H1 (cell line): ENCODE measurements at regions not wholly inside any gene's neighbourhood (a gene's known extent, or its start where the extent isn't known, plus 50 kb on each side); places are given as distances from the start of the nearest gene placed in this dataset.

Source experiments
- CTCF ChIA-PET: fragments of 300-600 bp; sonication (Branson Sonifier 250); formaldehyde crosslinking; loops from one replicate; lab custom pipeline; 2021; ENCODE audit not compliant: partially characterized antibody; lab: Charles Lee
- POLR2A ChIA-PET: fragments of 300-600 bp; sonication (Branson Sonifier 250); formaldehyde crosslinking; loops from one replicate; lab custom pipeline; 2021; ENCODE audit warnings: inconsistent platforms; ENCODE audit not compliant: partially characterized antibody; lab: Charles Lee
- DNase-seq, 2 experiments: peaks; one replicate each; pipeline versions ENCODE4 v3.0.0 to v3.0.0-alpha.2; 2010 to 2022; ENCODE audit warnings: low spot score in 2 of 2, low read depth in 1 of 2, mixed read lengths in 1 of 2
- FAIRE-seq: peaks from 2 replicates; lab custom pipeline; 2011; peaks lifted over from hg19 to GRCh38; lab: Jason Lieb, UNC
- H2AFZ ChIP-seq: 2 replicates; pipeline ENCODE4 v1.8.1; 2012; ENCODE audit warnings: low read length, inconsistent platforms
- H2AK5ac ChIP-seq: 2 replicates; pipeline ENCODE4 v1.6.1; 2013; ENCODE audit warnings: low read depth, low read length
- H2BK120ac ChIP-seq: replicated peaks from 2 replicates; pipeline ENCODE3; 2013; ENCODE audit warnings: low read depth, low read length, inconsistent platforms
- H2BK12ac ChIP-seq: 2 replicates; pipeline ENCODE4 v1.6.1; 2013; ENCODE audit warnings: low read depth, low read length
- H2BK15ac ChIP-seq: 2 replicates; pipeline ENCODE4 v1.6.1; 2013; ENCODE audit warnings: low read length
- H2BK20ac ChIP-seq: 2 replicates; pipeline ENCODE4 v1.6.1; 2013; ENCODE audit warnings: low read length
- H2BK5ac ChIP-seq: 2 replicates; pipeline ENCODE4 v1.6.1; 2013; ENCODE audit warnings: low read depth, low read length
- H3K14ac ChIP-seq: 2 replicates; pipeline ENCODE4 v1.6.1; 2013; ENCODE audit warnings: inconsistent platforms; ENCODE audit not compliant: insufficient read length
- H3K18ac ChIP-seq: 2 replicates; pipeline ENCODE4 v1.6.1; 2013; ENCODE audit warnings: low read length; ENCODE audit errors: extremely low read depth
- H3K23ac ChIP-seq: 2 replicates; pipeline ENCODE4 v1.6.1; 2013; ENCODE audit warnings: inconsistent platforms; ENCODE audit not compliant: insufficient read length
- H3K23me2 ChIP-seq: 2 replicates; pipeline ENCODE4 v1.6.1; 2013; ENCODE audit warnings: low read depth, low read length
- H3K27ac ChIP-seq: 2 replicates; pipeline ENCODE4 v1.6.1; 2011; ENCODE audit warnings: low read depth, low read length, inconsistent platforms
- H3K27me3 ChIP-seq, 4 experiments: replicated peaks in 1 of 4; 1 replicate in 1 of 4; 2 replicates in 3 of 4; pipeline versions ENCODE4 v1.6.1 to v1.8.1; 2011 to 2013; ENCODE audit warnings: low read length in 3 of 4, mild to moderate bottlenecking in 3 of 4, inconsistent platforms in 2 of 4, mixed read lengths in 2 of 4, moderate library complexity in 1 of 4; ENCODE audit not compliant: control insufficient read depth in 3 of 4, insufficient read depth in 3 of 4; ENCODE audit errors: extremely low read depth in 1 of 4
- H3K36me3 ChIP-seq, 4 experiments: 2 replicates each; pipeline versions ENCODE4 v1.6.1 to v1.8.1; 2011 to 2013; ENCODE audit warnings: mild to moderate bottlenecking in 4 of 4, low read length in 3 of 4, moderate library complexity in 2 of 4, control low read depth in 1 of 4, inconsistent platforms in 1 of 4; ENCODE audit not compliant: insufficient read depth in 4 of 4, control insufficient read depth in 2 of 4
- H3K4ac ChIP-seq: replicated peaks from 2 replicates; pipeline ENCODE3; 2013; ENCODE audit warnings: low read length, low read depth, mixed read lengths, inconsistent platforms; ENCODE audit not compliant: insufficient read length
- H3K4me1 ChIP-seq, 4 experiments: replicated peaks in 1 of 4; 1 replicate in 1 of 4; 2 replicates in 3 of 4; pipeline versions ENCODE4 v1.6.1 to v1.8.1; 2011 to 2013; ENCODE audit warnings: low read length in 3 of 4, inconsistent platforms in 2 of 4, mixed read lengths in 1 of 4; ENCODE audit not compliant: insufficient read depth in 4 of 4, control insufficient read depth in 3 of 4
- H3K4me2 ChIP-seq, 2 experiments: 2 replicates each; pipeline versions ENCODE4 v1.6.1 to v1.8.1; 2011 to 2013; ENCODE audit warnings: low read depth in 2 of 2, low read length in 2 of 2, control low read depth in 1 of 2, inconsistent platforms in 1 of 2, mild to moderate bottlenecking in 1 of 2; ENCODE audit not compliant: insufficient read depth in 1 of 2
- H3K4me3 ChIP-seq, 4 experiments: fragments of 200-600, 300-600 bp in 1 of 4; sonication (generic), shearing (Covaris generic), sonication (Bioruptor Twin) in 1 of 4; 2 replicates each; pipeline versions ENCODE4 v1.5.1 to v1.8.1; 2011 to 2016; ENCODE audit warnings: low read length in 4 of 4, low read depth in 3 of 4, control low read depth in 2 of 4, inconsistent platforms in 2 of 4, mild to moderate bottlenecking in 2 of 4, mixed read lengths in 1 of 4, moderate library complexity in 1 of 4; ENCODE audit not compliant: insufficient read depth in 2 of 4; ENCODE audit errors: extremely low read depth in 1 of 4
- H3K56ac ChIP-seq: replicated peaks from 2 replicates; pipeline ENCODE3; 2013; ENCODE audit warnings: low read depth, mild to moderate bottlenecking, mixed read lengths, low read length, inconsistent platforms; ENCODE audit not compliant: insufficient read length
- H3K79me1 ChIP-seq: 2 replicates; pipeline ENCODE4 v1.6.1; 2013; ENCODE audit warnings: low read depth, low read length, control low read depth
- H3K79me2 ChIP-seq, 2 experiments: 2 replicates each; pipeline versions ENCODE4 v1.6.1 to v1.8.1; 2012 to 2013; ENCODE audit warnings: low read length in 2 of 2, mild to moderate bottlenecking in 2 of 2, inconsistent platforms in 1 of 2; ENCODE audit not compliant: insufficient read depth in 2 of 2, control insufficient read depth in 1 of 2
- H3K9ac ChIP-seq, 4 experiments: replicated peaks in 1 of 4; 1 replicate in 1 of 4; 2 replicates in 3 of 4; pipeline versions ENCODE4 v1.6.1 to v1.8.1; 2011 to 2013; ENCODE audit warnings: low read depth in 3 of 4, low read length in 3 of 4, control low read depth in 2 of 4, mild to moderate bottlenecking in 2 of 4, moderate library complexity in 2 of 4, inconsistent platforms in 1 of 4; ENCODE audit errors: extremely low read depth in 1 of 4
- H3K9me3 ChIP-seq, 2 experiments: 2 replicates each; pipeline versions ENCODE4 v1.6.1 to v1.8.1; 2012 to 2013; ENCODE audit warnings: mild to moderate bottlenecking in 2 of 2, moderate library complexity in 2 of 2, control low read depth in 1 of 2, inconsistent platforms in 1 of 2, low read depth in 1 of 2, low read length in 1 of 2, mixed read lengths in 1 of 2; ENCODE audit not compliant: insufficient read depth in 2 of 2
- H4K20me1 ChIP-seq, 2 experiments: replicated peaks in 1 of 2; 2 replicates each; pipeline versions ENCODE3 to v1.8.1; 2011 to 2013; ENCODE audit warnings: inconsistent platforms in 2 of 2, low read length in 2 of 2, mild to moderate bottlenecking in 1 of 2; ENCODE audit not compliant: insufficient read depth in 2 of 2, control insufficient read depth in 1 of 2
- H4K5ac ChIP-seq: 2 replicates; pipeline ENCODE4 v1.6.1; 2013; ENCODE audit warnings: low read length, low read depth, mixed read lengths, inconsistent platforms; ENCODE audit not compliant: insufficient read length
- H4K8ac ChIP-seq: 2 replicates; pipeline ENCODE4 v1.8.0; 2013; ENCODE audit warnings: mild to moderate bottlenecking, moderate library complexity, low read length, inconsistent platforms; ENCODE audit not compliant: insufficient read depth; ENCODE audit errors: extremely low read depth
- H4K91ac ChIP-seq: replicated peaks from 2 replicates; pipeline ENCODE3; 2013; ENCODE audit warnings: low read length, mixed read lengths, inconsistent platforms; ENCODE audit not compliant: insufficient read length
- ASH2L ChIP-seq: fragments of 200-600, 300-600 bp; sonication (generic); IDR thresholded peaks from one replicate; pipeline ENCODE4 v1.7.1; 2017; ENCODE audit warnings: low read length
- BRCA1 ChIP-seq: IDR thresholded peaks from 2 replicates; pipeline ENCODE4 v1.6.1; 2012; ENCODE audit warnings: low read depth, low read length, improper control_type of control experiment
- CEBPB ChIP-seq: IDR thresholded peaks from 2 replicates; pipeline ENCODE4 v1.6.1; 2012; ENCODE audit warnings: low read depth, low read length
- EGR1 ChIP-seq: IDR thresholded peaks from 2 replicates; pipeline ENCODE4 v1.6.1; 2011; ENCODE audit warnings: low read depth, low read length, borderline replicate concordance
- EP300 ChIP-seq, 2 experiments: IDR thresholded peaks; 1 replicate in 1 of 2; 2 replicates in 1 of 2; pipeline ENCODE4 v1.6.1; 2011 to 2012; ENCODE audit warnings: low read depth in 2 of 2, low read length in 2 of 2, mild to moderate bottlenecking in 2 of 2, borderline replicate concordance in 1 of 2, inconsistent platforms in 1 of 2, moderate library complexity in 1 of 2
- FOSL1 ChIP-seq: IDR thresholded peaks from 2 replicates; pipeline ENCODE4 v1.6.1; 2011; ENCODE audit warnings: mild to moderate bottlenecking, low read depth, low read length, moderate library complexity; ENCODE audit not compliant: insufficient read depth
- GTF2F1 ChIP-seq: IDR thresholded peaks from 2 replicates; pipeline ENCODE4 v1.6.1; 2012; ENCODE audit warnings: low read depth, low read length, improper control_type of control experiment, borderline replicate concordance
- JUND ChIP-seq: IDR thresholded peaks from 2 replicates; pipeline ENCODE4 v1.6.1; 2011; ENCODE audit warnings: mild to moderate bottlenecking, improper control_type of control experiment, low read length
- KDM4A ChIP-seq: IDR thresholded peaks from one replicate; pipeline ENCODE4 v1.7.1; 2012; ENCODE audit warnings: low read depth, mild to moderate bottlenecking, moderate library complexity, low read length, inconsistent platforms; ENCODE audit not compliant: severe bottlenecking
- KDM5A ChIP-seq: fragments of 200-600 bp; IDR thresholded peaks from 2 replicates; pipeline ENCODE4 v1.7.1; 2012; ENCODE audit warnings: mild to moderate bottlenecking, low read length, inconsistent platforms, mixed read lengths
- NRF1 ChIP-seq: IDR thresholded peaks from 2 replicates; pipeline ENCODE4 v1.6.1; 2011; ENCODE audit warnings: mild to moderate bottlenecking, low read depth, low read length, improper control_type of control experiment
- POU5F1 ChIP-seq: IDR thresholded peaks from 2 replicates; pipeline ENCODE4 v1.6.1; 2011; ENCODE audit warnings: low read depth, mild to moderate bottlenecking, low read length, moderate library complexity
- RAD21 ChIP-seq, 2 experiments: IDR thresholded peaks in 1 of 2; conservative IDR thresholded peaks in 1 of 2; 2 replicates each; pipeline ENCODE4 v1.6.1; 2011; ENCODE audit warnings: low read depth in 2 of 2, low read length in 2 of 2, improper control_type of control experiment in 1 of 2, inconsistent platforms in 1 of 2, mild to moderate bottlenecking in 1 of 2, moderate library complexity in 1 of 2
- RFX5 ChIP-seq: IDR thresholded peaks from 2 replicates; pipeline ENCODE4 v1.6.1; 2011; ENCODE audit warnings: low read depth, low read length, improper control_type of control experiment, borderline replicate concordance
- SAP30 ChIP-seq: fragments of 300-600 bp; sonication (generic); IDR thresholded peaks from 2 replicates; pipeline ENCODE4 v1.7.1; 2012; ENCODE audit warnings: low read length, moderate library complexity, mild to moderate bottlenecking, inconsistent platforms; ENCODE audit not compliant: insufficient read depth, insufficient replicate concordance
- SP2 ChIP-seq: IDR thresholded peaks from 2 replicates; pipeline ENCODE4 v1.6.1; 2012; ENCODE audit warnings: mild to moderate bottlenecking, low read length, inconsistent platforms
- SP4 ChIP-seq: IDR thresholded peaks from 2 replicates; pipeline ENCODE4 v1.6.1; 2012; ENCODE audit warnings: low read length, inconsistent platforms

DNA sequence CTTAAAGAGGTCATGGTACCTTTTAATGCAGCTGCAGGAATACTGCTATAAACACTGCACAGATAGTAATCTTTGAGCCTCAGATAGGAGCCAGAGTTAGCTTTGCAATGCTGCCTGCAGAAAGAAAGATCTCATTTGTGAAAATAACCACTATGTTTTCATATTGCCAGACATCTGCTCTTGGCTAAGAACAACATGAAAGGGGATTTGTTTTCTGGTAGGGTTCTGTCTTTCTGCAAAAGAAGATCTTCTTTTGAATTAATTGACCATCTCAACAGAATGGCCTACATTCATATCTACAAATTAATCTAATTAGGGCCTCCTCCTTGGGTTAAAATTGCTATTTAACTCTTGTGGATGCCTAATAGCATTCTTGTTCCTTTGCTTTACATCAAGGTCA is 177.6 kb upstream of the DPYD start:
- Histone ChIP-seq H3K23ac (no peak overlapping the region), H3K23me2 (no peaks in the 10 kb centered on the region), H3K27me3 (no peaks in the 10 kb centered on the region), H3K9ac (no peak overlapping the region), H3K79me2 (no peaks in the 10 kb centered on the region), H2BK15ac (no peak overlapping the region), H4K5ac (no peak overlapping the region), H2BK5ac (no peak overlapping the region), H4K20me1 (no peaks in the 10 kb centered on the region), H4K91ac (no peak overlapping the region), H3K79me1 (no peaks in the 10 kb centered on the region), H3K4me2 (no peak overlapping the region), H3K14ac (no peak overlapping the region), H2BK20ac (no peak overlapping the region), H2BK12ac (no peak overlapping the region), H3K18ac (no peak overlapping the region), H3K9me3 (no peaks in the 10 kb centered on the region), H3K36me3 (no peaks in the 10 kb centered on the region), H2AK5ac (no peak overlapping the region), H3K56ac (no peak overlapping the region), H2BK120ac (no peak overlapping the region), H3K4ac (no peak overlapping the region), H3K27ac (no peak overlapping the region), H4K8ac (no peak overlapping the region), H3K4me3 (no peak overlapping the region), H3K4me1 (no peaks in the 10 kb centered on the region), H2AFZ (no peak overlapping the region)
- FAIRE-seq (no peak), DNase-seq (no peak)
- ChIA-PET POLR2A (no interaction called here), CTCF (interaction anchor here (2.8 kb wide), 1 partner anchor 45 kb away, joined by 11 read pairs; no protein-coding TSS in a partner anchor)
- TF ChIP-seq SP4 = no peak
- TF ChIP-seq FOSL1 = no peak
- TF ChIP-seq BRCA1 = no peak
- TF ChIP-seq SP2 = no peak
- TF ChIP-seq NRF1 = no peak
- TF ChIP-seq JUND = no peak
- no peak for TF ChIP-seq RFX5
- TF ChIP-seq KDM5A = no peak
- no peak for TF ChIP-seq SAP30
- TF ChIP-seq ASH2L = no peak
- TF ChIP-seq EGR1 = no peak
- TF ChIP-seq GTF2F1 = no peak
- no peak for TF ChIP-seq CEBPB
- no peak for TF ChIP-seq POU5F1
- no peak for TF ChIP-seq KDM4A
- no peak for TF ChIP-seq EP300 (IDR thresholded peaks at IDR 0.05; ENCODE audit: borderline replicate concordance in 1 of 2, low read depth in 2 of 2, low read length in 2 of 2)
- TF ChIP-seq RAD21 (IDR thresholded peaks at IDR 0.05 in 1 of 2, conservative IDR thresholded peaks at IDR 0.05 in 1 of 2; ENCODE audit: low read depth in 2 of 2, low read length in 2 of 2) = no peak
